Activated CD4-positive, alpha-beta T cell treated with anti-CD3 and anti-CD28 coated beads for 24 hours (primary cell): ENCODE measurements at regions not wholly inside any gene's neighbourhood (a gene's known extent, or its start where the extent isn't known, plus 50 kb on each side); places are given as distances from the start of the nearest gene placed in this dataset.

Experiments used
- DNase-seq, 2 donors: peaks; one replicate each; pipeline ENCODE4 v3.0.0-alpha.2; 2020; ENCODE audit warnings: low read depth in 2 of 2

DNA sequence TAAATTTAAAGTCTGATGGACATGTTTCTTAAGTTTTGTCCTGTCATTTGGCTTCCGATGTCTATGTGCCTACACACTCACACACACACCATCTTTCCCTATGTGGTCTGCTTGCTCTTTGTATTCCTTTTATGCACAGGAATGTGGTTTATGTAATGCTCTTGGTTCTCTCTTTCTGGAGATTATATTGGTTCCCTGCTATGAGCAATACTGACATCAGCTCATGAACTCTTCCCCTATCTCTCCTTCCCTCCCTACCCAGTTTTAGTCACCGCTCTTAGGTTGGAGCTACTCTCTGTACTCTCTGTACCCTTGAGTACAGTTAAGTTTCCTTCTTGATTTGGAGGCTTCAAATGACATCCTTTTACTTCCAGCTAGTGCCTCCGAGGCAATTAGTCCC lies 77.9 kb upstream of the MVB12B start:
- no peak for DNase-seq

DNA sequence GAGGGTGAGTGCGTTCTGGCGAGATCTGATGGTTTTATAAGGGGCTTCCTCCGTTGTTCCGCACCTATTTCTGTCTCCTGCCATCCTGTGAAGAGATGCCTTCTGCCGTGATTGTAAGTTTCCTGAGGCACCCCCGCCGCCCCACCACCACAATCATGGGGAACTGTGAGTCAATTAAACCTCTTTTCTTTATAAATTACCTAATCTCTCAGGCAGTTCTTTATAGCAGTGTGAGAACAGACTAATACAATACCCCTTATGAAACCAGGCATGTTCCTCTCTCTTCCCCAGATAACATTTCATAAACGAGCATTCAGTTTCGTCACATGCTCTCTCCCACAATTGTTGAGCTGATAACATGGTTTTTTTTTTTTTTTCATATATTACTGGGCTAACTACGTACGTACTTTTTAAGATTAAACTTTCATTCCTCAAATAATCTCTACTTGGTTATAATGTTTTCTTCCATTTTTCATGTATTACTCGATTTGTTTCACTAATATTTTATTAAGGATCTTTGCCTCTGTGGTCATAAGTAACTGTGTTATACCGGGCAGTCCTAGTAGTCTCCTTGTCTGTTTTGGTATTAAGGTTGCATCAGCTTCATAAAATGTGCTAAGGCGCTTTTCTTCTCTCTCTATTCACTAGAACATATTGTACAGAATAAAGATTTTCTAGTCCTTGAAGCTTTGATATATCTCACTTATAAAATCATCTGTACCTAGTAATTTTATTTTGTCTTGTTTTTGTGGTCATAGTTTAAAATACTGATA lies 64.9 kb upstream of the MVB12B start:
- DNase-seq = no peak

GRCh38 chr9:126262738-126263137 lies 63.9 kb upstream of the MVB12B start:
- no peak for DNase-seq

- DNase-seq = no peak
Observed at GRCh38 chr9:126270556-126270955, 56.1 kb upstream of the MVB12B start.

DNA sequence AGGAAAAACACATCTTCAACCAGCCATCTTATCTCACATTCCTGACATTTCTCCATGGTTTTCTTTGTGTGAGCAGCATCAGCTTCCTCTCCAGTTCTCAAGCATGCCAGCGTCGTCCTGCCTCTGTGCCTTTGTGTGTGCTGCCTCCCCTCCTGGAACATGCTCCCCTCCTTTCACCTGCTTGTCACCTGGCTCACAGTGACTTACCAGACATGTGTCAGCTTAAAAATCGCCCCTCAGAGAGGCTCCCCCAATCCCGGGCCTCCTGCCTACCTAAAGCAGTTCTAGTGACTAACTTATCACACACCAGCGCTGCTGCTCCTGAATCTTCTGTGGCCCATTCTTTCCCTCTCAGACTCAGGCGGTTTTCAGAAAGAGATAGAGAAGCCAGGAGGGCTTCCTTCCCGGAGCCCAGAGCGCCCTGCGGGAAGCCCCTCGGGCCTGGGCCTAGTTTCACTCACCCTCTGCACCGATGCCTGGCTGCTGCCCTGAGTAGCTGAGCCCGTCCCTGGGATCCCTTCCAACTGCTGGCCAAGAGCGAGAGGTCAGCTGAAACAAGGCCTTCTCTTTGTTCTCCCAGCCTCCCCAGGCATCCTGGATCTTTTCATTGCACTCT lies 51.1 kb upstream of the MVB12B start:
- no peak for DNase-seq

DNA sequence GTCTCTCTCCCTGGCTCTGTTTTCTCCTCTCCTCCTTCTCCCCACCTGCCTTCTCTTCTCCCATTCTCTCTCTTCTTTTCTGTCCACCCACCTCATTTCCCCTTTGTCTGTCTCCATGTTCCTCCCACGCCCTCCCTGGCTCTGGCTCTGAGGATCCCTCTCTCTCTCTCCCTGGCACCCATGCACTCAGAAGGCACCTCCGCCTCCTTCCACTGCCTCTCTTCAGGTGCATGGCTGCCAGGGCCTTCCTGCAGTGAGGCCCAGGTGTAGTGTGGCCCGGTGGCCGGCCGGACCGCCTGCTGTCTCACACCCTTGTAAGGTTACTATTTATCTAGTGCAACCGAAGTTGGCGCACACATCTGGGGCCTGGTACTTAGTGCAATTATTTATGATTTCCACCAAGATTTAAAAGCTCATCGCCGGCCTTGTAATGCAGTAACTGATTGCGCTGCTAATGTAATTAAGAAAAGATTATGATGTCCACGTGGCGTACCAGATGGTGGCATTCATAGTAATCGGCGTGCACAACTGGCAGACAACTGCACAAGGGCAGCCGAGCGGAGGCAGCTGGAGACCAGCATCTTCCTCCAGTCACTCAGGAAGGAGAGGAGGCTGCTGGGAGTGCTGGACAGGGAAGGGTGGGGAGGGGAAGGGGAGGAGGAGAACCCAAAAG lies 50.4 kb upstream of the MVB12B start:
- DNase-seq = no peak
